ENCODE measurements at regions not wholly inside any gene's neighbourhood (a gene's known extent, or its start where the extent isn't known, plus 50 kb on each side); places are given as distances from the start of the nearest gene placed in this dataset.

- no peak for DNase-seq (ENCODE audit: extremely low read depth, low read depth)
- no peak; the same call in 1 of the 2 replicates for TF ChIP-seq CTCF (IDR thresholded peaks at IDR 0.05; ENCODE audit: low read depth, low read length)
These were observed 818.7 kb downstream of the PCDH7 start for GRCh38 chr4:31538877-31539276.

- no peak for TF ChIP-seq CTCF (IDR thresholded peaks at IDR 0.05; ENCODE audit: low read depth, low read length)
These were observed 819.3 kb downstream of the PCDH7 start for GRCh38 chr4:31539284-31540069.

GRCh38 chr4:31545330-31545729, 825.2 kb downstream of the PCDH7 start:
- TF ChIP-seq CTCF (IDR thresholded peaks at IDR 0.05; ENCODE audit: low read depth, low read length) = no peak
- DNase-seq (ENCODE audit: extremely low read depth, low read depth) = no peak

More at GRCh38 chr4:31539284-31540069, 819.3 kb downstream of the PCDH7 start:
- DNase-seq (ENCODE audit: extremely low read depth, low read depth) = no peak

- no peak for TF ChIP-seq CTCF (IDR thresholded peaks at IDR 0.05; ENCODE audit: low read depth, low read length)
- no peak for DNase-seq (ENCODE audit: extremely low read depth, low read depth)
These were observed 825.6 kb downstream of the PCDH7 start for GRCh38 chr4:31545755-31546154.

GRCh38 chr4:31548021-31548420, 827.9 kb downstream of the PCDH7 start:
- no peak for DNase-seq (ENCODE audit: extremely low read depth, low read depth)
- no peak for TF ChIP-seq CTCF (IDR thresholded peaks at IDR 0.05; ENCODE audit: low read depth, low read length)

GRCh38 chr4:31548823-31549222, 828.7 kb downstream of the PCDH7 start:
- no peak; the same call in 1 of the 2 replicates for TF ChIP-seq CTCF (IDR thresholded peaks at IDR 0.05; ENCODE audit: low read depth, low read length)
- DNase-seq (ENCODE audit: extremely low read depth, low read depth) = no peak

- no peak for DNase-seq (ENCODE audit: extremely low read depth, low read depth)
- TF ChIP-seq CTCF (IDR thresholded peaks at IDR 0.05; ENCODE audit: low read depth, low read length) = no peak
These were observed 829.1 kb downstream of the PCDH7 start for GRCh38 chr4:31549256-31549655.
